GM21360 (cell line): ENCODE measurements at regions not wholly inside any gene's neighbourhood (a gene's known extent, or its start where the extent isn't known, plus 50 kb on each side); places are given as distances from the start of the nearest gene placed in this dataset.

Source experiments
- ATAC-seq: cut with Tn5 transposase; IDR thresholded peaks from one replicate; pipeline ENCODE4 v1.9.1; 2021; ENCODE audit warnings: mild to moderate bottlenecking, moderate library complexity; ENCODE audit not compliant: unreplicated experiment

DNA sequence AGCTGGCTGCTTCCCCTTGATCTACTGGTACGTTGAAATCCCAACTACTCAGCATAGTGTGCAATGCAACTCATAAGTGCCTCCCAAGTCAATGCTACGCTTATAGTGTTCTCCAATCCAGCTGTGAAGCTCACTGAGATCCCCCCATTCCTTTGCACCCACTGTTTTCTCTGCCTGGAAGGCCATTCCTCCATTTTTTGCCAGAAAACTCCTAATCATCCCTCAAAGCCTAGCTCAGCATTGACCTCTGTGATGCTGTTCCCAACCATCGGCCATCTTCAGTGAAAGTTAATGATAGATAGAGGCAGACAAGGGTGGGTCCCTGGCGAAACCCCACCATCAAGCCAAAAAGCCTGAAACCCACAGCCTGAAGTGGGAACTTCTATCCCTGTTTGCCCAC lies 211.0 kb downstream of the ENC1 start:
- ATAC-seq, result no peak

GRCh38 chr5:74428876-74429275 lies 211.7 kb downstream of the ENC1 start:
- no peak for ATAC-seq

GRCh38 chr5:74428275-74428674 lies 212.3 kb downstream of the ENC1 start:
- no peak for ATAC-seq

DNA sequence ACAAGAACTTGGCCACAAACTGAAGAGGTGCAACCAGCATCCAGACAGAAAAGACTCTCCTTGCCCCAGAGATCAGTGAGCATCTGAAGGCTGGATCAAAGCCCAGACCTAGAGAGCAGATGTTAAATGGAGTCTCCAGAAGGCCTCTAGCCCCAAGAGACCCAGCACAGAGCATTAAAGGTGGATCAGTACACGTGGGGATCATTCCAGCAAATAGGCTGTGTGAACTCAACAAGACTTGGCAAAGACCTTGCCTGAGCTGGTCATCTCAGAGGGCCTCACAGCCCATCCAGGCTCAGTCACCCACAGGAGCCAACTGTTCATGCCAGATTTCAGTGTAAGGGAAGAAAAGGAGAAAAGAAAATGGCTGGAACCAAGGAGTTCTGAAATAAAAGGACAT lies 214.0 kb downstream of the ENC1 start:
- ATAC-seq, result no peak

DNA sequence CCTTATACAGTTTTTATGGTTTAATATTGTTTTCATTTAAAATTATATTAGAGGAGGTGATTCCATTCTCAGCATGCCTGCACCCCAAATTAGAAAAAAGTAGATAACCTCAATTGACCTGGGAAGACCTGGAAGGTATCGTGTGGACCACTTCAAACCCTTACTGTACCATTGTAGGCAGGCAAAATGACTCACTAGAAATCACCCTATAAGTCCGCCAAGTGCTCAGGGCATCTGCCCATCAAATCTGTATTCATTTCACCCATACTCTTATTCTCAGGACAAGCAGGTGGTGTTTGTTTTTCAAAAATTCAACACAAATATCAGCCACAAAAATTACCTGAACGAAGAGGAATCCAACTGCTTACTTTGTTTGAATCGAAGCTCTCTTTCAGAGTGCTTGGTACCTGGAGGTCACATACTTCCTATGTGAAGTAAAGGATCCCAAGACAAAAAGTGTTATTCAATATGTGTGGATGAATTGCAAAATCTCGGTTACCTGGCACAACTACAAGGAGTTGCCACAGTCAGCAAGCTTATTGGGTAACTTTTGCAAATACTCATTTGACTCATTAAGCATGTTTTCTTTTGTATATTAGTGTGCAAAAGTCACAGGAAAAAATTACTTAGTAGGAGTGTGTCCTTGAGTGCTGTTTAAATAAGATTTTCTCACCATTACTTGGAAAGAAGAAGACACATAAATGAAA lies 216.2 kb downstream of the ENC1 start:
- no peak for ATAC-seq

- no peak for ATAC-seq
Measured at GRCh38 chr5:74423383-74423782, 217.1 kb downstream of the ENC1 start.

DNA sequence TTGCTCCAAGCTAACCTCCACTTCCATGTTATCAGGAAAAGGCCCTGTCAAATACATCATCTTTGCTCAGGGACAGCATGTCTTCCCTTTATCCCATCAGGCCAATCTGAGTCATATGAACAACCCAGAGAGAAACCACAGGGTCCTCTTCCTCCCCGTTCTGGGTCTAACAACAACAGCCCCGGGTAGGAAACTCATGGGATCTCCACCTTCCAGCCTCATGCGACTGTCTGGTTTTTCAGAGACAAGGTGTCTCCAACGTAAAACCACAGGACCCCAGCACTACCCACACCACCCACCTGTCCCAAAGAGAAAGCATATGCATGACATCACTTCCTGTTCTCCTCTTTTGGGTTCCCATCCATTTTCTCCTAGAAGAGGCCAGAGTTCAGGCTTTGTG lies 217.9 kb downstream of the ENC1 start:
- ATAC-seq, result no peak

DNA sequence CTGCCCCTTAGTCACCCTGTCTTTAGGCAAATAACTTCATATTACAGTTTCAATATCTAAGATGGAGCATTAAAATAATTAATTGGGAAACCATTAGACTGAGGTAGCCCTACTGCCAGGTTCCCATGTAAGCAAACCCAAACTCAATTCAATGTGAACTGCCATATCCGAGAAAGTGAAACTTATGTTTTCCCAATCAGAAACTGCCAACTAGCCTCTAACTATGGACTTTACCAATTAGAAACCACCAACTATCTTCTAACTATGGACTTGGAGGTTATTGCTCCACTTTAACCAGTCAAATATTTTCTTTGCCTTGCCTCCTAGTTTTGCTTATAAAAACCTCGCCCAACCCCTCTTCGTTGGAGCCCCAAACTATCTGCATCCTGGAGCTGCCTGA lies 218.5 kb downstream of the ENC1 start:
- no peak for ATAC-seq

DNA sequence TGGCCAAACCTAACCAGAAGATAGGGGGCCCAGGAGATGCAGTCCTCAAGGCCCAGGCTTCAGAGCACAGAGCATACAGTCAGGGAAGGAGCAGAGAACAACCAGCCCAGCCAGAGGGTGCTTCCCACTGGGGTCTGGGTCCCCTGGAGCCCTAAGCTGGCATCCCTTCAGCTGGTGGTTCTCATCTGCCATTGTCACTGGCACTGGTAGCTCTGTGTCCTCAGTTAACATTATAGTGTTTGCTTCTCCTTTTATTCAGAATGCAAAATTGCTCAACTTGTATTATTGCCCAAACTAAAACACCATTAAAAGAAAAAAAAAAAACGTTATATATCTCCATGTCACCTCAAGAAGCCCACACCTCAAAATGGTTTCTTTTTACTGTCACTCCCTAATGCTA lies 219.2 kb downstream of the ENC1 start:
- no peak for ATAC-seq

DNA sequence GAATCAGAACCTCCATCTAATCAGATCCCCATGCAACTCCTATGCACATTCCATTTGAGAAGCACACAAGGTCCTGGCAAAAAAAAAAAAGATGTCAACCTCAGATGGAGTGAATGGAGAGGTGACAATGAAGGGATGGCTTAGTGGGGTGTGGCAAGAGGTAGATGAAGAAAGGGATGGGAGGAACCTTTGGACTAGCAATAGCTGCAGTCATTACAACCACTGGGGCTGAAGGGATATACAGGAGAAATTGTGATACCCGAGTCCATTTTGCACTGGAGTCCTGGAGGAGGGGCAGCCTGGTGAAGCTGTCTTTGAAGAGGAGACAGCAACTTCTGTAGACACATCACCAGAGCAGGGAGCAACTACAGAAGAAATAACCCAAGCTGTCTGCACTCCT lies 219.6 kb downstream of the ENC1 start:
- no peak for ATAC-seq

DNA sequence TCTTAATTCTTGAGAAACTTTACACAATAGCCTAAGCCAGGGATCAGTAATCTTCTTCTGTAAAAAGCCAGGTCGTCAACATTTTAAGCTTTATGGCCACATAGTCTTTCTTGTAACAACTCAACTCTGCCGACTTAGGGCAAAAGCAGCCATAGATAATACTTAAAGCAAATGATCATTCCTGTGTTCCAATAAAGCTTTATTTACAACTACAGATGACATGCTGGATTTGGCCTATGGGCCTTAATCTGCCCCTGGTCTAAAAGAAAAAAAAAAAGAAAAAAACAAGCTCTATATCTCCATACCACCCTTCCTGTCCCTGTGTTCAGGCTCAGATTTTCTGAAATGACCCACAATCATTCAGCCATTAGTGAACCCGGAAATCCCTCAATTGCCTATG lies 220.3 kb downstream of the ENC1 start:
- no peak for ATAC-seq

DNA sequence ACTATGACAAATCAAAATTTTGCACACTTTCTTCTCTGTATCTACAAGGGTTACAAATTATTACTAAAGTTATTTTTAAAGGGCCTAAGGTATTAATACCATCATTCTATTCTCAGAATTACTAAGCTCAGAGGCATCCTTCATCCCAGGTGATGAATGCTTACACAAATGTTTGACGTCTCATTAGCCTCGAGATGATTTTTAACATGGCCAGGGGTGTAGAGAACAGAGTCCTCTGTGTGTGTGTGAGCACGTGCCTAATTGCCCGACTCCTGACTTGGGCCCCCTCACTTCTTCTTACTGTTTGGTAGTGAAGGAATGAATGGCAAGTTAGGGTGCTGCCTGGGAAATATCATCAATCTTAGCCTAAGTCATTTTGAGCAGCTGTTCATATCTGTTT lies 221.1 kb downstream of the ENC1 start:
- ATAC-seq, result no peak

GRCh38 chr5:74418709-74419108 lies 221.8 kb downstream of the ENC1 start:
- no peak for ATAC-seq

DNA sequence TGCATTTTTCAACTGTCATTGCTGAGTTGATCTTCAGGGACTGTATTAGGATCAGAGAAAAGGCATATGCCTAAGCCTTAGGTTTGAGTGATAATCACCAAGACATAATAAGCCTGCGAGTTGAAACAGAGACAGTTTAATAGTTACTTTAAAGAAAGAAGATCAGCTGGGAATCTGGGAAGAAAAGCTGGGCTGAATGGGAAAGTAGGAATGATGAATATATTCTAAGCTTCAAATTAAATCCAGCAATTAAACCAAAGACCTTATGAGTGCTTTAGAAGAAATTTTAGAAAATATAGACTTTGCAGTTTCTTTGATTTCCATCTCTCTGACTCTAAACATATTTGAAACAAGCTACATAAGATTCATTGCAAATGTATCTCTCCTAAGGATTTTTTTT lies 222.3 kb downstream of the ENC1 start:
- no peak for ATAC-seq

- no peak for ATAC-seq
Measured at GRCh38 chr5:74415695-74416102, 224.8 kb downstream of the ENC1 start.

- ATAC-seq, result no peak
Measured at GRCh38 chr5:74414228-74414627, 226.3 kb downstream of the ENC1 start.

DNA sequence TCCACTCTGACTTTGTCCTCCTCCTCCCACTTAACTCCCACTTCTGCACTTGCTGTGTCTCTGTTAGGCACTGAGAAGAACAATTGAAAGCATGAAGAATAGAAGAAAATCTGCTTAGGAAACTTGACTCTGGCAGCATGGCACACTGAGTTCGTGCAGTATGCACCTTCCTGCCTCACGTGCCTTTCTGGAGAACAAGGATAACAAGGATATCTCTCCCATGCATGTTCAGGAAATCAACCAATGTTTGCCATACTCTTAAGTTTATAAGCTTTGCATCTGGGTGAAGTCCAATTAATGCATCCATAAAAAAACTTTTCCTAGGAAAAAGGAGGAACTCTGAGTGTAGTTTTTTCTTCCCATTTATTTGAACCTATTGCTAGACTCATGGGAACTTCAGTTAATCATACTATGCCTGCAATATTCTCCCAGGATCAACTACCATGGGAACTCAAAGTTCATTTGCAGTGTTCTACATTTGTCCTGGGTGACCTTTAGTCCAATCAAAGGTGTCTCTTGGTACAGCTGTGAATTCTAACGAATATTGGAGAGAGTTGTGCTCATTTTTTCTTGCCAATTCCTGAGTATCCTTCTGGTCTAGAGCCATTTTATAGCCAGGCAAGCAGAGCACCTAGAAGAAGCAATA lies 227.0 kb downstream of the ENC1 start:
- no peak for ATAC-seq

- ATAC-seq, result no peak
Measured at GRCh38 chr5:74412066-74412465, 228.5 kb downstream of the ENC1 start.

DNA sequence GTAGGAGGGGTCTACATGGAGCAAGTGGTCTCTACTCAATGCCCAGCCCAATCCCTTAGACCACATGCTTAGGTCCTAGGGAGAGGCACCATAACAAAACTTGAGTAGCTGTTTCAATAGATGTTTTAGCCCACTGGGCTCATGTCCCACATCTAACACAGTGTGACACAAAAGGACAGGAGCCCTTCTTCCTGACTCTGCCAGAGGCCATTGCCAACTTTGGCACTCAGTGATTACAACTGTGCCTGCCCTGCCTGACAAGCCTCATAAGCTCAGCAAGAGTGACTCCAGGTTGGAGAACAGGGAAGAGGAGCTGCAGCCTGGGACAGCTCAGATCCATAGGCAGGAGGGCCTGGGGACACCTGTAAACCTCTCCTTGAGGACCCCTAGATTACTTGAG lies 230.8 kb downstream of the ENC1 start:
- no peak for ATAC-seq

DNA sequence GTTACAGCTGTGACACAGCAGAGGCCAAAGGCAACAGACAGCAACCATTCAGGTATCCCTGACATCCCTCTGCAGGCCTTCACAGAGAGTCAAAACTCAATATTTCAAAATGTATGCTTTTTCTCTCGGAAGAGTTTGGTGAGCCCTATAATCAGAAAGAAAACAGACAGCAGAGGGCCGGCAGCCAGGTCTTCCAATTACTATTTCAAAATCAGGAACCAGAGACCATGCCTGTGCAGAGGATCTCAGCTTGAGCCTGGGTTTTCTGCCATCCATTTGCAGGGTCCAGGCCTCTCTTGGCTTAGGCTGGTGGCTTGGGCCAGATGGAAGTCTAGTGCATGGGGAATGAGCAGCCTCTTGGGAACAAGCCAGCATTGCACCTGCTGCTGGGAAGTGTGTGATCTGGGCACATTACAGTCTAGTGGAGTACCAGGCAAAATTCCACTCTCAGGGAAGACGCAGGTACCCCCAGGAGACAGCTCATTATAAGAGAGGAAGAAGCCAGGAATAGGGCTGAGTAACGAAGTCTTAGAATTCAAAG lies 231.3 kb downstream of the ENC1 start:
- ATAC-seq, result no peak

DNA sequence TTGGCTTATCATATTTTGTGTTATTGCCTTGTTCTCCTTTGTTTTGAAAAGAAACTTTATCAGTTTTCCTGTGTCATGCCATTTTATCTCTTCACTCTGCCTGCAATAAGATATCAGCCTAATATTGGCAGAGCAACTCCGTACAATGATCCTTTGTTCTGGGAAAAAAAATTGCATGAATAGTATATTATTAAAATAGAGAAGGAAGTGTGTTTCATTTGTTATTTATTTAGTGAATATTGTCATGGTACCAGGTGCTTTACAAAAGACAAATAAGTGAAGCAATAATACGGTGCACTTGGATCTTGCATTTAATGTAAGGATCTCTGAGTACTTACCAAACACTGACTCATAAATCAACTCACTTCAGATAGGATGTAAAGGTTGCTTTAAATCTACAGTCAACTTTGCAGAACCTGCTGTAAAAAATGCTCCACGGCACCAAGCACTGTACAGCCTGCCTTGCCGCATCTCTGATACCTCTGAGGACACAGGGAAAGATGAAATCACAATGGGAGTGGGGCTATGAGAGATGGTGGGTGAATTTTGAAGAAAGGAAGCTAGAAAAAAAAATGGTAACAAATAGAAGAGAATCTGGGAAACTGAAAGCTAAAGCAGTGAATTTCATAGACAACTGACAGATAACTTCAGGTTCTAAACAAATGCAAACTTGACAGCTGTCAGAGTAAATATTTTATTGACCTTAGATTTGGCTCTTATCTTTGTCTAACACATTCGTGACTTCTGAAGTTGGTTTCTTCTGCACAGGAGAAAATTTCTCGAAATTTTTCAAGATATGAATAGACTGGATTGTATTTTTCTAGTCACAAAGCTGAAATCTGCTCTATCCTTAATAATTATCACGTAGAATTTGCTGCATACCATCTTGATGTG lies 232.1 kb downstream of the ENC1 start:
- ATAC-seq, result no peak

DNA sequence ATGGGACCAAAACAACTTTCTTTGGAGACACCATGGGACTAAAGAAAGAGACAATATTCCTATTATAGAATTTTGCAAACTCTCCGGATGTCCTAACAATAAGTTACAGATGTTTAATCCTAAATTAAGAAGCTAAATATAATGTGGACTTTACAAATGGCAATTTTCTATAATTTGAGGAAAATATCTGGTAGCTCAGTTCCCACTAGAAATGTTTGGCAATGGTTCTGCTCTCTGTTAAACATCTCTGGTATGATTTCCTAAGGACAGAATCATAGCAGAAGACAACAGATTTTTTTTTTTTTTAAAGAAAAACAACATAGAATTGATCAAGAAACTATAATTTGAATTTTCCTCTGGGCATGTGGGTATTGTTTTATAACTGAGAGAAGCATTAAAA lies 232.8 kb downstream of the ENC1 start:
- no peak for ATAC-seq
